GM23338 (cell line): ENCODE measurements at regions not wholly inside any gene's neighbourhood (a gene's known extent, or its start where the extent isn't known, plus 50 kb on each side); places are given as distances from the start of the nearest gene placed in this dataset.

Source experiments
- ATAC-seq: fragments of 200-7000 bp; cut with Tn5 transposase; 3 replicates; pipeline ENCODE4 v1.9.1; 2020
- DNase-seq: peaks from one replicate; pipeline ENCODE4 v3.0.0-alpha.2; 2015; ENCODE audit warnings: low spot score
- H2AFZ ChIP-seq: fragments of 200-600 bp; sonication (generic); 2 replicates; pipeline ENCODE4 v1.8.0; 2016; ENCODE audit warnings: antibody characterized with exemption, mild to moderate bottlenecking, moderate library complexity
- H3F3A ChIP-seq: fragments of 200-600 bp; sonication (generic); replicated peaks from 2 replicates; pipeline ENCODE4 v1.8.0; 2017; ENCODE audit warnings: antibody characterized with exemption, mixed run types, low read depth
- H3K27ac ChIP-seq: fragments of 200-600 bp; sonication (generic); 2 replicates; pipeline ENCODE4 v1.6.1; 2016; ENCODE audit warnings: low read depth
- H3K27me3 ChIP-seq: fragments of 200-600 bp; sonication (generic); 2 replicates; pipeline ENCODE4 v1.8.0; 2016; ENCODE audit warnings: mild to moderate bottlenecking, mixed run types, moderate library complexity; ENCODE audit not compliant: insufficient read depth
- H3K36me3 ChIP-seq: fragments of 200-600 bp; sonication (generic); 2 replicates; pipeline ENCODE4 v1.8.0; 2016; ENCODE audit warnings: mild to moderate bottlenecking; ENCODE audit not compliant: insufficient read depth
- H3K4me1 ChIP-seq: fragments of 200-600 bp; sonication (generic); 2 replicates; pipeline ENCODE4 v1.8.0; 2016; ENCODE audit warnings: mild to moderate bottlenecking, moderate library complexity; ENCODE audit not compliant: insufficient read depth
- H3K4me2 ChIP-seq: fragments of 200-600 bp; sonication (generic); 2 replicates; pipeline ENCODE4 v1.7.1; 2017; ENCODE audit warnings: mixed run types
- H3K4me3 ChIP-seq: fragments of 200-600 bp; sonication (generic); 2 replicates; pipeline ENCODE4 v1.6.1; 2016; ENCODE audit warnings: mixed run types
- H3K79me2 ChIP-seq: fragments of 200-600 bp; sonication (generic); replicated peaks from 2 replicates; pipeline ENCODE4 v1.8.0; 2017; ENCODE audit warnings: mild to moderate bottlenecking; ENCODE audit not compliant: insufficient read depth
- H3K9me2 ChIP-seq: fragments of 200-600 bp; sonication (generic); 2 replicates; pipeline ENCODE4 v1.8.0; 2017; ENCODE audit not compliant: insufficient read depth
- H4K20me1 ChIP-seq: fragments of 200-600 bp; sonication (generic); replicated peaks from 2 replicates; pipeline ENCODE4 v1.8.0; 2017; ENCODE audit warnings: mild to moderate bottlenecking; ENCODE audit not compliant: insufficient read depth
- H3K27ac Mint-ChIP-seq: 2 replicates; pipeline ENCODE4 v1.8.0; 2020; ENCODE audit warnings: inconsistent platforms, mild to moderate bottlenecking, moderate library complexity, mixed read lengths
- H3K27me3 Mint-ChIP-seq: 3 replicates; pipeline ENCODE4 v1.8.0; 2022; ENCODE audit warnings: low read depth, mild to moderate bottlenecking, moderate library complexity, mixed read lengths, inconsistent platforms; ENCODE audit not compliant: insufficient read depth, poor library complexity
- H3K36me3 Mint-ChIP-seq: 3 replicates; pipeline ENCODE4 v1.8.0; 2021; ENCODE audit warnings: low read depth, mild to moderate bottlenecking, inconsistent platforms, moderate library complexity, mixed read lengths
- H3K4me1 Mint-ChIP-seq: 3 replicates; pipeline ENCODE4 v1.8.0; 2020; ENCODE audit warnings: mild to moderate bottlenecking, inconsistent platforms, mixed read lengths
- H3K4me3 Mint-ChIP-seq: 3 replicates; pipeline ENCODE4 v1.8.0; 2021; ENCODE audit warnings: moderate library complexity, mild to moderate bottlenecking, inconsistent platforms, mixed read lengths
- H3K9me3 Mint-ChIP-seq: 3 replicates; pipeline ENCODE4 v1.8.0; 2020; ENCODE audit warnings: moderate library complexity, mild to moderate bottlenecking, inconsistent platforms, mixed read lengths
- CTCF ChIP-seq, 2 experiments: fragments of 200-600 bp in 1 of 2; sonication (generic) in 1 of 2; conservative IDR thresholded peaks; 2 replicates each; pipeline versions ENCODE4 v1.5.1 to v1.6.1; 2016 to 2017; ENCODE audit warnings: antibody characterized with exemption in 2 of 2, low read depth in 2 of 2, mild to moderate bottlenecking in 2 of 2, moderate library complexity in 1 of 2
- ETS1 ChIP-seq: IDR thresholded peaks from 2 replicates; pipeline ENCODE4 v1.6.1; 2016; ENCODE audit warnings: antibody characterized with exemption
- EZH2 ChIP-seq: fragments of 200-600 bp; sonication (generic); IDR thresholded peaks from one replicate; pipeline ENCODE4 v1.8.0; 2017; ENCODE audit warnings: antibody characterized with exemption, mild to moderate bottlenecking, low read depth; ENCODE audit not compliant: unreplicated experiment
- EZH2phosphoT487 ChIP-seq: fragments of 200-600 bp; sonication (generic); IDR thresholded peaks from one replicate; pipeline ENCODE4 v1.8.1; 2018; ENCODE audit warnings: antibody characterized with exemption; ENCODE audit not compliant: unreplicated experiment
- JUNB ChIP-seq: IDR thresholded peaks from one replicate; pipeline ENCODE4 v1.6.1; 2016; ENCODE audit warnings: antibody characterized with exemption; ENCODE audit not compliant: unreplicated experiment
- NANOG ChIP-seq: IDR thresholded peaks from 2 replicates; pipeline ENCODE4 v1.6.1; 2016; ENCODE audit warnings: antibody characterized with exemption, borderline replicate concordance
- POLR2AphosphoS5 ChIP-seq: IDR thresholded peaks from 2 replicates; pipeline ENCODE4 v1.6.1; 2016; ENCODE audit warnings: antibody characterized with exemption, low read depth
- REST ChIP-seq: IDR thresholded peaks from one replicate; pipeline ENCODE4 v1.6.1; 2018; ENCODE audit warnings: antibody characterized with exemption; ENCODE audit not compliant: unreplicated experiment
- STAT1 ChIP-seq: IDR thresholded peaks from one replicate; pipeline ENCODE4 v1.6.1; 2016; ENCODE audit warnings: antibody characterized with exemption; ENCODE audit not compliant: unreplicated experiment
- ZNF114 ChIP-seq: fragments of 250-450 bp; sonication (Bioruptor Pico); IDR thresholded peaks from 2 replicates; pipeline ENCODE4 v1.5.0; 2020; ENCODE audit warnings: mild to moderate bottlenecking, moderate library complexity
- ZNF331 ChIP-seq: fragments of 250-450 bp; sonication (Bioruptor Pico); IDR thresholded peaks from 2 replicates; pipeline ENCODE4 v1.5.0; 2020; ENCODE audit warnings: low read depth, mild to moderate bottlenecking, moderate library complexity
- ZNF462 ChIP-seq: fragments of 250-450 bp; sonication (Bioruptor Pico); IDR thresholded peaks from 2 replicates; pipeline ENCODE4 v1.5.0; 2020; ENCODE audit warnings: mild to moderate bottlenecking, moderate library complexity

- no peaks in the 10 kb centered on the region for H3K9me2 ChIP-seq
- H3K4me1 ChIP-seq: no peaks in the 10 kb centered on the region
- peaks cover 3% of the 10 kb centered on the region for H3K27me3 Mint-ChIP-seq
- TF ChIP-seq JUNB (no peak), ETS1 (no peak), ZNF331 (CRISPR knock-in tag) (no peak), EZH2 (no peak), ZNF114 (CRISPR knock-in tag) (no peak), STAT1 (no peak), CTCF (conservative IDR thresholded peaks at IDR 0.05; ENCODE audit: low read depth in 2 of 2) (no peak), REST (no peak), NANOG (no peak), ZNF462 (CRISPR knock-in tag) (no peak), EZH2phosphoT487 (no peak), POLR2AphosphoS5 (no peak)
- H3K9me3 Mint-ChIP-seq: peaks cover 17% of the 10 kb centered on the region; the same call in 2 of the 3 replicates
- H3K36me3 ChIP-seq: no peaks in the 10 kb centered on the region
- no peak overlapping the region for H3K4me2 ChIP-seq
- H3K4me3 Mint-ChIP-seq: no peak overlapping the region
- no peaks in the 10 kb centered on the region; the same call in 2 of the 3 replicates for H3K36me3 Mint-ChIP-seq
- no peak overlapping the region for H3K27ac Mint-ChIP-seq
- DNase-seq (no peak), ATAC-seq (no peak)
- H3F3A ChIP-seq: no peaks in the 10 kb centered on the region
- H2AFZ ChIP-seq: no peak overlapping the region
- no peaks in the 10 kb centered on the region for H3K79me2 ChIP-seq
- H3K27ac ChIP-seq: no peak overlapping the region
- H4K20me1 ChIP-seq: no peaks in the 10 kb centered on the region
- no peaks in the 10 kb centered on the region for H3K27me3 ChIP-seq
- H3K4me3 ChIP-seq: no peak overlapping the region
- H3K4me1 Mint-ChIP-seq: no peaks in the 10 kb centered on the region
Measured at GRCh38 chr2:240349133-240350005, 86.1 kb upstream of the GPC1 start.
